HG02623 (cell line): ENCODE measurements at regions not wholly inside any gene's neighbourhood (a gene's known extent, or its start where the extent isn't known, plus 50 kb on each side); places are given as distances from the start of the nearest gene placed in this dataset.

Source experiments
- ATAC-seq: cut with Tn5 transposase; IDR thresholded peaks from one replicate; pipeline ENCODE4 v1.9.1; 2021; ENCODE audit warnings: moderate library complexity; ENCODE audit not compliant: unreplicated experiment

DNA sequence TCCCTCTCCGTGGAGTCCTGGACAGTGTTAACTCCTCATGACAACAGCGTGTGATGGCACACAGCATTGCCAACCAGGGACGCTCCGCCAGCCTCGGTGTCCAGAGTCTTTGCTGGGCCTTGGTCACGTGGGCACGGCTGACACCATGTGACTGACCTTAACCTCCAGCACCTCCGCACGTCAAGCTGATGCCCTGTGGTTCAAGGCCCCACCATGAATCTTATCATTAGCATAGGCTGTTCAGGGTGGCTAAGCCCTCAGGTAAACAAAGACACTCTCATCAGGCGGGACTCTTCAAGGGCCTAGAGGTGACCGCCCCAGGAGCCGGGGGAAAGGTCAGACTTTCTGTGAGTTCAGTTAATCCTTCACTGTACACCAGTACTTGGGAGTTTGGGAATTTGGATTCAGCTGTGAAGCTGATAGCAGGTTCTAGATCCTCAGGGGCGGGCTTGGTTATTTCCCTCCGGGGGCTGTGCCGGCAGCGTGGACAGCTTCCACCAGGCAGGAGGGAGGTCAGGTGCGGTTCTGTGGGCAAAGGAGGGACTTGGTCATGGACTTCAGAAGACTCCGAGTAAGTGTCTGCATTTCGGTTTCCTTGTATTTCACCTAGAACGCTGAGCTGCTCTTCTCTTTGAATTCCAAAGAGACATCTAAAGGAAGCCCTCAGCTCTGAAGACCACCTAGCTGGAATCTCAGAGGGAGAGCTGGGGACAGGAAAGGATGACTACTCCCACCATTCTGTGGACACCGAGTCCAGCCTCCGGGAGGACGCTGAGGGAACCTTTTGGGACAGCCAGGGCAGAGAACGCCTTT is 195.5 kb upstream of the CIBAR2 start:
- no peak for ATAC-seq

DNA sequence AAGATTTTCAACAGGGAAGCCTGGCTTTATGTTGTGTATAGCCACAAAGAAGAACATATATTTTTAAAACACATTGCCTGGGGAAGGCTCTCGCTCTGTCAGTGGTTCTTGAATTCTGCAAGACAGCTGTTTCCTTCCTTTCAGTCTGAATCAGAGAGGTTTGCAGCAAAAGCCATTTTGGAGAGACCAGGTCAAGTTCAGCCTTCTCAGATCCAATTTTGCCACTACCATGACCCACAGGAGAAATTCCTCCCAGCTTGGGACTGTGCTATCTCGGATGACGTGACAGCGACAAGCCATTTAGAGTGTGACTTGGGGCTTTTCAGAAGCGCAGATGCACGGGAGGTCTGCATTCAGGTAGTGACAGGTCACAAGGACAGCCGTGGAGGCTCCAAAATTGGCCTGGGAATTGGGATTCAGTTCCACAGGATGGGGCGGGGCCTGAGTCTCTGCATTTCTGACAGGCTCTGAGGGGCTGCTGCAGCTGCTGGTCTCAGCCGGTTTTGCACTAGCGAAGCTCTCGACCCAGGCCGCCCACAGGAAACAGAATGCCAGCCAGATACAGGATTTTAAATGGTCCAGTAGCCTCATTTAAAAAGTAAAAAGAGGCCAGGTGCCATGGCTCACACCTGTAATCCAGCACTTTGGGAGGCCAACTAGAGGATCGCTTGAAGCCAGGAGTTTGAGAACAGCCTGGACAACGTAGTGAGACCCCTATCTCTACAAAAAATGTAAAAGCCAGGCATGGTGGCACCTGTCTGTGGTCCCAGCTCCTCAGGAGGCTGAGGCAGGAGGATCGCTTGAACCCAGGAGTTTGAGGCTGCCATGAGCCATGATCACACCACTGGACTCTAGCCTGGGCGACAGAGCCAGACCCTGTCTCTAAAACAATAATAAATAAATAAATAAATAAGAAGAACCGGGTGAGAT is 196.6 kb upstream of the CIBAR2 start:
- ATAC-seq = no peak

DNA sequence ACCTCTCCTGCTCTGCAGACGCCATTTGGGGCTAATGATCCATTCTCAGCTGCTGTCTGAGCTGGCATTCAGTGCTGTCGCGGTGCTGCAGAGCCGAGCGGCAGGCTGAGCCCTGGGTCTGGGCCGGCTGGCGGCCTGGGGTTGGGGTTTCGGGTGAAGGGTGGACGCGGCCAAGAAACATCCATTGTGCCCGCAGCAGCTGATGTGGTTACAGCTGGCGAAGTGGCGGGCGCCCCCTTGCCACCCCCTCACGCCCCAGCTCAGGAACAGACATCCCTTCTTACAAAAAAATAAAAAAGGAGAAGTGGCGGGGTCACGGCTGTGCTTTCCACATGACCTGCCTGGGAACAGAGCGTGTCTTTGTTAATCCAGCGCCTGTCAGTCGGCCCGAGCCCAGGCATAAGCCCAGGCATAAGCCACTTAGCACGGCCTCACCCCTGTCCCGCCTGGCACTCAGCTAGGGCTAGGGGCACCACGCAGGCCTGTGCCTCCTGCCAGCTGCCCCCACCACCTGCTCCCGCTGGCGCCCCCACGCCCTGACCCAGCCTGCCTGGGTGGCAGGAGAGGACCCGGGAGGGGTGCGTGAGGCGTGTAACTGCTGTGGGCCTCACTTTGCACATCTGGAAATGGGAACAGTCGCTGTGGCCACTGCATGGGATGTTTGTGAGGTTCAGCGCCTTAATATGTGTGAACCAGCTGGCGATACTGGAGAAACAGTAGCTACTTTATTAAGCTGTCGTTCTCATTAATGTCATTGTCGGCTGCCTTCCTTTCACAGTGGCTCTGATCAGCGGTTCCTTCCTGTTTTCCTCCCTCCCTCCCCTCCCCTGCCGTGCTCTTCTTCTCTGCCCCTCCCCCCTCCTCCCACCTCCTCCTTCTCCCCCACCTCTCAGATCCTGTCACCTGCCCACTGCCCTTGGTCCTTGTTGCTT is 197.7 kb upstream of the CIBAR2 start:
- ATAC-seq = no peak

DNA sequence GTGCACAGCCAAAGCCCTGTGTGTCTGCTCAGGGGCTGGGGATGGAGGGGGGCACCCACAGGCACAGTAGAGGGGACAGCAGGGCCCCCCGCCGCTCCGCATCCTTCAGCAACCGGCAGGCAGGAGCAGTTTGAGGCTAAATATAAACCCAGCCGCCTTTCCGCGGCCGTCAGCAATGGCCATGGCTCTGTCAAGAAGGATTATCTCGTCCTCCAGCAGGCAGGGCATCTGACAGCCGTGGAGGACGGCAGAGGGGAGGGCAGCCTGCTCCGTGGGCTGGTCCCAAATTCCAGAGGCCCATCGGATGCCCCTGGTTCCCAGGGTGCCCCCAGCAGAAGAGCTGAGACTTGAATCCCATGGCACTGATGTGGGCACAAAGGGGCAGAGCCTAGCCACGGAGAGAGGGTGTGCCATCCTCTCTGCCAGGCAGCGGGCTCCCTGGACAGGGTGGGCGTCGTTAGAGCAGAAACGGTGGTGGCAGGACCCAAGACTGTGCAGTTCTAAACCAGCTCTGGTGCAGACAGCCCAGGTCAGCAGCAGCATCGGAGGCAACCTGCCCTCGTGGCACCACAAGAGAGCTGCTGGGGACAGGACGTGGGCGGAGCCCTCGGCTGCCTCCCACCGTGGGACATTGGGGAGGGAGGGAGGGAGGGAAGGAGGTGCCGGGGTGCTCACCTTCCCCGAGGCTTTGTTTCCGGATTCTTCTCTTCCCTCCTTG is 198.8 kb upstream of the CIBAR2 start:
- no peak for ATAC-seq

DNA sequence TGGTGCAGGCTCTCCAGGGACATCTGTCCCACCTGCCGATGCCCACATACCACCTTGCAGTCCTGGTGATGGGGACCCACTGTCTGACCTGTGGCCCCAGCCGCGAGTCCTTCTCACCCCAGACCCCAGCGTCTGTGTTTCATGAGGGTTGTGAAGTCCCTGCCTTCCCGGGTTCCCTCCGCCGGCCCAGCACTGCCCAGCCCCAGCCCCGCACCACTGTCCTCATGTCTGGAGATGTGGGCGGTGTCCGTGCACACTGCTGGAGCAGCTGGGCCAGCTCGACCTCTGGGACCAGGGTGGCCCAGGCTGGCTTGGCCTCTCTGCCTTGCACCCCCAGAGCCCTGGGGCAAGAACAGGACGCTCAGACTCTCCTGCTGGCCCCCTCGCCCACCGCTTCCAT is 199.5 kb upstream of the CIBAR2 start:
- no peak for ATAC-seq

DNA sequence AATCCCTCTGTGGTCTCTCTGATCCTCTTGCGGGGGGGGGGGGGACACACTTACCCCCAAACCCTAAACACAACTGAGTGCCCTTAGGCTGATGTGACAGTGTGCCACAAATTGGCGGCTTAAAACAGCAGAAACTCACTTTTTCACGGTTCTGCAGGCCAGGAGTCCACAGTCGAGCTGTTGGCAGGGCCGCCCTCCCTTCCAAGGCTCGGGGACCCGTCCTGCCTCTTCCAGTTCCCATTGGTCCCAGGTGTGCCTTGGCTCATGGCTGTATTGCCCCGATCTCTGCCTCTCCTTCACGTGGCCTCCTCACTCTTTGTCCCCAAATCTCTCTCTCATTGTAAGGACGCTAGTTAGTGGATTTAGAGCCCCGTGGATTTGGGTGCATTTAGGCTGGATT is 199.9 kb upstream of the CIBAR2 start:
- ATAC-seq = no peak

DNA sequence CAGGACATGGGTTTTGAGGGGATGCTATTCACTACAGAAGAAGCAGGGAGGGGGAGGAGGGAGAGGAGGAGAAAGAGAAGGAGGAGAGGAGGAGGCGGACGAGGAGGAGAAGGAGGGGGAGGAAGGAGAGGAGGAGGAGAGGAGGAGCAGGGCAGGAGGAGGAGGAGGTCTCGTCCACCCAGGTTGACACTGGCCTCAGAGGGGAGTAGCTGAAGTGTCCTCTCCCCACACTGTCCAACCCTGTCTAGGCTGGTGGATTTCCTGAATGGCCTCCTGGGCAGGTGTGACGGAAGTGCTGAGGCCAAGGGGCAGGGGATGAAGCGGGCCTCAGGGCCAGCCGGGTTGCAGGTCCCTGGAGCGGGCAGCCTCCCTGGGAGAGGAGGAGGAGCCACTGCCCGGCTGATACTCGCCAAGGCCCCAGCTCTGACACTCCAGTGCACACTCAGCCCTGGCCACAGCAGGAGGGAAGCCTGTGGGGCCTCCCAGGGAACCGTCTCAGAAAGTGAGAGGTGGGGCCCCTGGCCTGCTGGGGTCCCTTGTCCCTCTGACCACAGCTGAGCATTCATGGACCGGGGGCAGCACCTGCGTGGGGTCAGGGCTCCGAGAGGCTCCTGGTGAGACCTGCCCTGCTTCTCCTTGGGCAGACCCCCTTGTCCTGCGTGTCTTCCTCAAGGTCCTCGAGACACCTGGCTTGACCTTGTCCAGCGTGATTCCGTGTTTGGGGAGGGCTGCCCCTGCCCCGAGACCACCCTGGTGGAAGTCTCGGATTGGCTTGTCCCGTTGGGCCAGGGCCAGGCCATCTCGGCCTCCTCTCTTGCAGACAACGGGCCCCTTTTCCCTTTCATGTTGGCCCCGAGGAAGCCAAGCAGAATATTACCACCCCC is 200.6 kb upstream of the CIBAR2 start:
- ATAC-seq = no peak

DNA sequence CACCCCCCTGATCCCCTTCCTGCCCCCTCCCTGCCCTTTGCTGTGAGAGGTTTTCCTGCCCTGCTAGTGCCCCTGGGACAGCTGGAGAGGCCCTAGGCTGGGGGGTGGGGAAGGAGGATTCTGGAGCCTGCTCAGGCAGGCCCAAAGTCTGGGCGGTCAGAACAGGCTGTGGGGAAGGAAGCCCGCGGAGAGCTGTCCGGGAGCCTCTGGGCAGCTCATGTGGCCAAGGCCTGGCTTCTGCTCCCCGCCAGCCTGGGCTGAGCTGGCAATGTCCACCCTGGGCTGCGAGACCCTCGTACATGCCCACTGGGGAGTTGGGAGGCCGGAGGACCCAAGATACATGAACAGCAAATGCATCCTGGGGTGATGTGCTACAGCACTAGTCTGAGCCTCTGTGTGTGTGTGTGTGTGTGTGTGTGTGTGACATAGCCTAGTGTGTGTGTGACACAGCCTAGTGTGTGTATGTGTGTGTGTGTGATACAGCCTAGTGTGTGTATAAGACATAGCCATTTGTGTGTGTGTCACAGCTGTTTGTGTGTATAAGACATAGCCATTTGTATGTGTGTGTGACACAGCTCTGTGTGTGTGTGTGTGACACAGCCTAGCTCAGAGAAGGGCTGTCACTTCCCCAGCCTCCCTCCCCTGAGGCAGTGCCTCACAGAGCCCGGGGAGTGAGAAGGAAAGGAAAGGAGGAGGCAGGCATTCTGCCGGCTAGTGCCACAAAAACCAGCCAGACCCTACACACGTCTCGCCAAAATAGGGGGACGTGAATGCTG is 201.4 kb upstream of the CIBAR2 start:
- ATAC-seq = no peak

DNA sequence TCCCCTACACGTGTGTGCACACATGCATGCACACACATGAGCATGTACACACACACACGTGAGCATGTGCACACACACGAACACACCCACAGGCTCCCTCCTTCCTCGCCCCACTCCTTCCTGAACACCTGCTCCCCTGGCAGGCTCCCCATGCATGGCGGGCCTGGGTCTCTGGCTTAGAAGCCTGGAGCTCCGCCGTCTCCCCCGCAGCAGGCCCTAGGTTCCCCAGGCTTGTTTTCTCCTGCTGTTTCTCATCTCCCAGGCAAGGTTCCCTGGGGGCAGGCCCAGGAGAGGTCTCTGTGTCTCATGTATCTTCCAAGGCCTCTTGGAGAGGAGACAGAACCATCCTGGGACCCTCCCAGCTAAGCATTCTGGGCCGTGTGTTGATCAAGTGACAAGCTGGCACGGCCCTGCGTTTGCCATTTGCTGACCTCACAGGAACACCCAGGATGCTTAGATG is 202.3 kb upstream of the CIBAR2 start:
- ATAC-seq = no peak

DNA sequence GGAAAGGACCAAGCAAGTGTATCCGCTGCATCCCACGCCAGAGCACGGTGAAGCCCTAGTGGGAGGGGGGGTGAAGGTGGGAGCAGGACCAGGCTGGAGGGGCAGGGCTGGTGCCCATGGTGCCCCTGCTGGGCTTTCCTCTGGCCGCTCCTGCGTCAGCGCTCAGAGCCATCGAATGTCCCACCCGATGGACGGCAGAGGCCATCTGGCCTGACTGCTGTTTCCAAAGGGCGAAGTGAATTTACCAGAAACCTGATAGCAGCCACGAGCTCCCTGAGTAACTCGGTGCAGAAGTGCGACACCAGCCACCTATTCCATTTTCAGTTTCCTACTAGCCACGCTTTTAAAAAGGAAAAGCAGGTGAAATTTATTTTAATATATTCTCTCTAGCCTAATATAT is 203.6 kb upstream of the CIBAR2 start:
- no peak for ATAC-seq

DNA sequence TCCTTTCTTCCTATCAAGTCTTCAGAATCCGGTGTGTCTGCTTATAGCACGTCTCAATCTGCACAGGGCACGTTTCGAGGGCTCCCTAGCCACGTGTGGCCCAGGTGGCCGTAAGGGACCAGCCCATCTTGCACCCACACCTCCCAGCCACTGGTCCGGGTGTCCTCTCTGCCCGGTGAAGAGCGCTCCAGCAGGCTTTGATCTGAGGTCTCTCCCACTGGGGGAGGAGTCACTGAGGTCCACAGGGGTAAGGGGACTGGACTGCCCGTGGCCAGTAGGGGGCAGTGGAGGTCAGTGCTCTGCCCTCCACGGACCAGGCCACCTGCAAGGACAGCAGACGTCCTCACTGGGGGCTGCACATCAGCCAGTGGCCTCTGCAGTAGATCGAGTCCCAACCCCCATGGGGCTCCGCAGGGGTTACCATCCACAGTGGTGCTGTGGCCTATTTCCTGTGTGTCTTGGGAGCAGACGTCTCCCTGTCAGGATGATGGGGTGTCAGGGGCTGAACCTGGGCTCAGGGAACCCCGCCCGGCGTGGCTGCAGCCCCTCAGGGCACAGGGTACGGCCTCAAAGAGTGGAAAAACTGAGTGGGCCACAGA is 204.1 kb upstream of the CIBAR2 start:
- no peak for ATAC-seq

DNA sequence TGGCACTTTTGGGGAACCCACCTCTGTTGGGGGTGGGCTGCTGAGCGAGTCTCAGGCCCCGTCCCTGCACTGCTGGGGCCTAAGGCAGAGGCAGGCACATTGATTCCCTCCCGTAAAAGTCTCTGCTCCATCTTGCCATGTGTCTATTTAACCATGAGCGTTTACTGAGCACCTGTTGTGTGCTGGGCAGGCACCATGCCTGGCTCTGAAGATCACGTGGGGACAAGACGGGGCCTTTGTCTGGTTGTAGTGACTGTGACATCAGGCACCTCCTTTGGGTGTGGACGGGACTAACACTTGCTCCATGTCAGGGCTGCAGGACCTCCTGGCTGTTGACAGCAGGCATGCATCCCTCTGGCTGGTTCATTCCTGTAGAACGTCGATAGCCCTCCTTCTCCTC is 204.7 kb upstream of the CIBAR2 start:
- no peak for ATAC-seq

DNA sequence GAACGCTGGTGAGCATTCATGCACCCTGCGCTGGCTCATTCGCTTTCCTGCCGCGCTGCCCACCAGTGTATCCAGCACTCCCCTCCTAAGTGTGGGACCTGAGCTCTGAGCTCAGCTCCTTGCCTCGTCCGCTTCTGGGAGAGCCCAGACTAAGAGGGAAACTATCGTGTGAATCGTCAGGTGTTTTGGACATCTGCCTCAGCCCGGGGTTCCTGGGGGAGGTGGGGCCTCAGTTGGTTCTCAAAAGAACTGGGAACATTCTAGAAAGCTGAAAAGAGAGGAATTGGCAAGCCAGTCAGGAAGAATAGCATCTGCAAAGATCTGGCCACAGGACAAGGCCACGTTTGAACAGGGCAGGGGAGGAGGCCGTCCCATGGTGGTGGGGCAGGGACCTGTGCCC is 205.4 kb upstream of the CIBAR2 start:
- no peak for ATAC-seq

DNA sequence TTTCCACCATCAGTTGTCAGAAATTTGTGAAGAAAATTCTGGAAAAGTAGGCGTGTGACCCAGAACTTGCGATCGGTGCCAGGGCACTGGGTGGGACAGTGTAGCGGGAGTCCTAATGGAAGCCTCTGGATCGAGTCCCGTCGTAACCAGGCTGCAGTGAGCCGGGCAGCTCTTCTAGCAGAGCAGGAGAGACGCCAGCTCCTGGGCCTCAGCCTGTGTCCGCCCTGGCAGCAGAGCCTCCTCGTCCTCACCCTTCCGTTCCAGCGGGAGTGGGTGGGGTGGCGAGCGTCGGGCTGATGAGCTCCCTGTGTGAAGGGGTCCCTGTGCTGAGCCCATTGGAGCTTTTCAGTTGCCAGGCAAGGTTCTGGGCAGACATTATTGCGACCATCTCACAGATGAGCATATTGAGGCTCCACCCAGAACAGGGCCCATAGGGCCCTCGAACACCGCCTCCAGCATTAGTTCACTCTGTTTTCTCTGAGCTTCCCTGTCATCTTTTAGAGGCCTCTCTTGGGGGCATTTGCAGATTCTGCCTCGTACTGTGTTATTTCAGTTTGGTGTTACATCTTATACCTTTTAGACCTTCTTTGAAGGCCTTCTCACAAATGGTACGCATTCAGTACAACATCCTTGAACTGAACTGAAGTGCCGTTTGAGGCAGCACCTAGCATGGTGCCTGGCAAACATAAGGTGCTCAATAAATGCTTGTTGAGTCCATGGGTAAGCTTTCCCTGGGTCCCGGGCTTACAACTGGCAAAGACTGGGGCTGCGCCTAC is 207.1 kb upstream of the CIBAR2 start:
- ATAC-seq = no peak

DNA sequence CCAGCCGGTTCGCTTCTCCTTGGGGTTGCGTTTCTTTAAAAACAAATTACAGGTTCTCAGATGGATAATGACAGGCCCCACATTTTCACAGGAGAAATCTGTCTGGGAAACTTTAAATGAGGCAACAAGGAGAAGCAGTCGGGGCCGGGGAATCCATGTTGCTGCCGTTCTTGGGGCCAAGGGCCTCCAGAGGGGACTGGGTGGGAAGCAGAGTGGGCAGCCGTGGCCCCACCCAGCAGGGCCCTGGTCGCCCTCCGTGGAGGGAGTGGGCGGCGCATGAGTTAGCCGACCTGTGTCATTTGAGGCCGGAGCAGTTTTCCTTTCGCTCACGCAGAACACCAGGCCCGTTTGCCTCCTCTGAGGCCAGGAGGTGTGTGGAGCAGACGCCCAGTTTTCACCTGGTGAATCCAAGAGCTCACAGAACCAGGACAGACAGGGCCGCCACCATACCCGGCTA is 207.7 kb upstream of the CIBAR2 start:
- no peak for ATAC-seq

DNA sequence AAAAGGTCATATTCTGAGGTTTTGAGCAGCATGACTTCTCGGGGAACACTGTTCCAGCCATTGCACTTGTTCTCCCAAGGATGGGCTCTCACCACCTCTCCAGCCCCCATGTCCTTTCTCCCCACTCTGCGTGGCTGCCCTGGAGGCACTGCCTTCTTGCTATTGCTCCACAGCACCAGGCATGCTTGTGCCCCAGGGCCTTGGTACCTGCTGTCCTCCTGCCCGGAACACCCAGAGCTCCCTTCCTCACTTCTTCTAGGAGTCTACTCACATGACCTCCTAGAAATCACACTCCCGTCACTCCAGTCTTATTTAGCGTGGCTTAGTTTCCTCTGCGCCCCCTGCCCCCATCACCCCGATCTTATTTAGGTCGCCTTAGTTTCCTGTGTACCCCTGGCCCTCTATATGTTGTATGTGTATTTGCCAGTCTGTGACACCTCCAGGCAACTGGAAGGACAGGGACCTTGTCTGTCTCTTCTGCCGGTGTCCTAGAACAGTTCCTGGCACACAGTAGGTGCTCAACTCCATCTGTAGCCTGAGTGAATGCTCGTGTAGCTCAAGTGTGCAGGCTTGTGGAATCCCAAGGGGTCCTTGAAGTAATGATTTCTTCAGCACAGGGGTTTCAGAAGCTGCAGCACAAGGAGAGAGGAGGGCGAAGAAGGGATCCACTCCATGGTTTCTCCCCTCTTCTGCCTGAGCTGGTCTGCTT is 208.6 kb upstream of the CIBAR2 start:
- ATAC-seq = no peak
